ENCODE measurements at regions not wholly inside any gene's neighbourhood (a gene's known extent, or its start where the extent isn't known, plus 50 kb on each side); places are given as distances from the start of the nearest gene placed in this dataset.
"Not testable (repeated sequence)": the region's sequence is repeated elsewhere in the genome, so short reads cannot be mapped to it uniquely, and the experiment has no call there.

DNA sequence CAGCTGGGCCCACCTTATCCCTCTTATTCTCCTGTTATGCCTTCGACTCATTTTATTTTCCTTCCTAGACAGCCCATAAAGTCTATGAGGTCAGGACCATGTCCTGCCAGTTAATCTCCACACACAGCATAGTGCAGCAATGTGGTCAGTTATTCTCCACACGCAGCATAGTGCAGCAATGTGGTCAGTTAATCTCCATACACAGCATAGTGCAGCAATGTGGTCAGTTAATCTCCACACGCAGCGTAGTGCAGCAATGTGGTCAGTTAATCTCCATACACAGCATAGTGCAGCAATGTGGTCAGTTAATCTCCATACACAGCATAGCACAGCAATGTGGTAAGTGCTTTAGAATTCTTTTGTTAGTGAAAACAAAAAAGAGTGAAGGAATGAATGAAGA is 77.8 kb downstream of the TEX36 start:
- DNase-seq = no peak

- DNase-seq = no peak
Measured at GRCh38 chr10:125602825-125603224, 80.1 kb downstream of the TEX36 start.

DNA sequence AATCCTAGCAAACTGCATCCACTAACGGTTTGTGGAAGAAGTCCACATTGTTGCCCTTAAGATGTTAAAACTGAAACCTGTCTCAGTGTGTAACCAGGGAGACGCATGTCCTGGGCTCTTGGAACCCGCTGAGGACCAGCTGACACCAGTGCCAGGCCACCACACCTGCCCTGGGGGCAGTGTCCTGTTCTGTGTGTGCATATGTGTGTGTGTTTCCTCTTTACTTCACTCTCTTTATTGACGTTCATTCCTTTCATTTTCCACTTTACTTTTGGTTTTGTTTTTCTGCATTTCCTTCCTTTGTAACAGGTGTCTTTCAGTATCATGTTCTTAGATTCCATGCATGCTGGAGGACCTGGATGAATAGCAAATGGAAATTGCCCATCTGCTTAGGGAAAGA is 83.8 kb downstream of the TEX36 start:
- DNase-seq = no peak

DNA sequence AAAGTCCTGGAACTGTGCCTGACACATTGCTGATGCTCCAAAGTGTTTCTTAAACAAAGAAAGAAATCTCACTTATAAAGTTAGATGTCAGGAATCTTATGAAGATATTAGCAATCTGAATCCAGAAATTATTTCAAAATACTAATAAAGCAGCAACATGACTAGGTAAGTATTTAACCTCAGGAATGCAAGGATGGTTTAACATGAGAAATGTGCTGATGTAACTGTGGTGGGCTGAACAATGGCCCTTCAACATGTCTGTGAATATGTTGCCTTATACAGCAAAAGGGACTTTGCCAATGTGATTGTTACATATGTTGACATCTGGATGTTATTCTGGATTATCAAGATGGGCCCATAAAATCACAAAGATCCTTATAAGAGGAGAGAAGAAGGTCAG is 87.1 kb downstream of the TEX36 start:
- DNase-seq = no peak

DNA sequence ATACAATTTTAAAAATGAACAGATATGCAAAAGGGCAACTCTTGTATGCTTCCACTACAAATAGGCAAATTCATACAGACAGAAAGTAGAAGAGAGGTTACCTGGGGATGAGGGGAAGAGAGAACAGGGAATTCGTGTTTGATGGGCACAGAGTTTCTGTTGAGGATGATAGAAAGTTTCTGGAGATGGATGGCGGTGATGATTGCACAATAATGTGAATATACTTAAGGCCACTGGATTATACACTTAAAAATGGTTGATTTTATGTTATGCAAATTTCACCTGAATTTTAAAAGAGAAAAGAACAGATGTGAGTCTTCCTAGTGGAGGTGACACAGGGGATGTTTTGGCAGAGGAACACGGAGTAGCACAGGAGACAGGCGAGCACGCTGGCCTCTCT is 89.3 kb downstream of the TEX36 start:
- DNase-seq = no peak

- DNase-seq = no peak
Measured at GRCh38 chr10:125592897-125593296, 90.1 kb downstream of the TEX36 start.

DNA sequence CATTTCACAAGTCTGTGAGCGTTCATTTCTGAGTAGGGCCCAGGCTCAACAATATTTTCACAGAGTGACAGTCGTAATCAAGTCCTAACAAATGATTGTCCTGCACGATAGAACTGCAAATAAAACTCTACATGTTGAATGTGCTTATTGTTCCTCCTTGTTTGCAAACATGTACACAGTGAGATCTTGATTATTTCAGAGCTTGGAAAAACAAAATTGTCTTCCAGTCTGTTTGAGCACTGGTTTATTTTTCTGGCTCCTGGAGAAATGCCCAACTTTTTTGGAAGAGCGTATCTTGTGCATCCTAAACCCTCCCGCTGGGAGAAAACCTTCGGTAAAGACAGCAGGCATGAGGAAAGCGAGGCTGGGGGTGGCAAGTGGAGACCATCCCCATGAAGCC is 91.1 kb downstream of the TEX36 start:
- no peak for DNase-seq

DNA sequence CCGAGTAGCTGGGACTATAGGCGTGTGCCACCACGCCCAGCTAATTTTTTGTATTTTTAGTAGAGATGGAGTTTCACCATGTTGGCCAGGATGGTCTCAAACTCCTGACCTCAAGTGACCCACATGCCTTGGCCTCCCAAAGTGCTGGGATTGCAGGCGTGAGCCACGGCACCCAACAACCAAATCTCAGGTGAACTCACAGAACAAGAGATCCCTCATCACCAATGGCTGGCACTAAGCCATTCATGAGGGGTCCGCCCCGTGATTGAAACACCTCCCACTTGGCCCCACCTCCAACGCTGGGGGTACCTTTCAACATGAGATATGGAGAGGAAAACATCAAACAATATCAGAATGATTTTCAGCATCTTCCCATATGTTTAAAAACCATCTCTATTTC is 94.2 kb downstream of the TEX36 start:
- not testable (repeated sequence) for DNase-seq

DNA sequence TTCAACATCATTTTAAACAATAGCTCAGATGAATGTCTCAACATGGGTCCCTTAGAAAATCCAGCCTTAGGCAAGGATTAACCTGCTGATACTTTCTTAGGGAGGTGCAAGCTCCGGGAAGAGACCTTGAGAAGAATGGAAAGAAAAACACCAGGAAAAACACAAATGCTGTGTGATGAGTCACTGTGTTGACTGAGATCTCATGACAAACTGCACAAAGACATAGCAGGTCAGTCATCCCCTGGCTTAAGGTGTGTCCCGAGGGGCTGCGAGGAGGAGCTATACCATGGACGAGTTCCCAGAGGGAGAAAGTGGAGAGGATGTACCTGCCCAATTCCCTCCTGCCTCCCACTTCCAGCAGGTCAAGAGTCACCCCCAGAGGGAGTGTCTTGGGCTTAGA is 98.0 kb downstream of the TEX36 start:
- DNase-seq = no peak

- no peak for DNase-seq
Measured at GRCh38 chr10:125578658-125579315, 104.2 kb downstream of the TEX36 start.

GRCh38 chr10:125575843-125576242 is 107.1 kb downstream of the TEX36 start:
- DNase-seq = no peak

- no peak for DNase-seq
Measured at GRCh38 chr10:125568156-125568555, 114.8 kb downstream of the TEX36 start.

GRCh38 chr10:125567529-125567928 is 115.4 kb downstream of the TEX36 start:
- no peak for DNase-seq

DNA sequence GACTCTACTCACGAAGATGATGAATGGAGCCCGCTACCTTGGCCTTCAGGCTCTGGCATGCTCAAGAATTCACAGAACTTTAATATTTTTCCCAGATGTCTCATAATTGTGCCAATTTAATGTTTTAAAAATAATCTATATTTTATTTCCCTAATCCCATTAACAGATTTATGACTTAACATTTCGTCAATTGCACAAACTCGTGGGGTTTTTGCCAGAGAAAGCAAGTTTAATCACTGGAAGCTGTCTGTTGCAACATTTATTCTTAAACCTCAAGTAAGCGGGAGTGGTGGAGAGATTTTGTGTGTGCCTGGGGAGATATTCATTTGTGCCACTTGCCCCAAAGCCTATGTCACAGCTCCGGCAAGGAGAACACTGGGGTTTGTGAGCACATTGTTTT is 117.9 kb downstream of the TEX36 start:
- no peak for DNase-seq

DNA sequence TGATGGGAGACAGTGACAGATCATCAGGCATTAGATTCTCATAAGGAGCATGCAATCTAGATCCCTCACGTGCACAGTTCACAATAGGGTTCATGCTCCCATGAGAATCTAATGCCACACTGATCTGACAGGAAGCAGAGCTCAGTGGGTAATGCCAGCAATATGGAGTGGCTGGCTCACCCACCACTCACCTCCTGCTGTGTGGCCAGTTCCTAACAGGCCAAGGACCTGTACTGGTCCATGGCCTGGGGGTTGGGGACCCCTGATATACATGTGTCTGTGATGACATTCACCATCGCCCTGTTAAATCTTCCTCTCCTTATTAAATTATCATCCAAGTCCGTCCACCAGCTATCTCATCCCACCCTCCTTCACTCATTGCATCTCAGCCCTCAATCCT is 118.4 kb downstream of the TEX36 start:
- no peak for DNase-seq

DNA sequence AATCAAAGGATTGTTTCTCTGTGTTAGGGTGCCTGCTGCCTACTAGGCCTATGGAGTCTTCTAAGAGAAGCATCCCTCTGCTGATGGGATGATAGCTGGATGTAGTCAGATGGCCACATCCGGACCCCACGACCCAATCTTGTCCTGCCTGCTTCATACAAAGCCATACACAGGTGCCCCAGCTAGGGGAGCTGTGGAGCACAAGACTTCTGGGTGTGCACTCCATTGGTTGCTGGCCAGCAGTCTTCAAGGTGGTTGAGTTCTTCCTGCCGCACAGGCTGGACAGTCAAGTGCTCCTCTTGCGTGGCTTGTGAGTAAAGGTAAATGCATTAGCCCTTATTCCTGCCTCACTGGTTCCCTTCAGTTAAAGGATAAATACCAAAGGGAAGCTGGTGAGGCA is 120.2 kb downstream of the TEX36 start:
- no peak for DNase-seq

DNA sequence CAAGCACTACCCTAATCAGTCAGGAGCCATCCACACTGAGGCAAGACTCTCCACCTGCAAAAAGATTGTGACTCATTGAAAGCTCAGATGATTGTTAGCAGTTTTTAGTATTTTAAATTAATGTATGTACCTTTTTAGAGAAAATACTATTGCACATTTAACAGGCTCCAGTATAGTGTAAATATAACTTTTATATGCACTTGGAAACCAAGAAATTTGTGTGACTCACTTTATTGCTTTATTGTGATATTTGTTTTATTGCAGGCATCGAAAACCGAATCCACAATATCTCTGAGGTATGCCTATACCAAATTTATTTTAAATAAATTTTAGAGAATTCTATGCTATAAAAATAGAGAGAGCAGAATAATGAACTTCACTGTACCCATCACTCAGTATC is 122.0 kb downstream of the TEX36 start:
- DNase-seq = no peak

DNA sequence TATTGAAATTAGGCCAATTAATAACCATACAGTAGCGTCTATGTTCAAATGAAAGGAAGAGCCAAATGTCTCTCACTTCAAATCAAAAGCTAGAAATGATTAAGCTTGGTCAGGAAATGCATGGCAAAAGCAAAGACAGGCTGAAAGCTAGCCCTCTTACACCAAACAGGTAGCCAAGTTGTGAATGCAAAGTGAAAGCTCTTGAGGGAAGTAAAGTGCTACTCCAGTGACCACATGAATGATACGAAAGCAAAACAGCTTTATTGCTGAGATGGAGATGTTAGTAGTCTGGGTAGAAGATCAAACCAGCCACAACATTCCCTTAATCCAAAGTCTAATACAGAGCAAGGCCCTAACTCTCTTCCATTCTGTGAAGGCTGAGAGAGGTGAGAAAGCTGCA is 123.8 kb downstream of the TEX36 start:
- DNase-seq = no peak

GRCh38 chr10:125557801-125558505 is 125.0 kb downstream of the TEX36 start:
- no peak for DNase-seq

- DNase-seq = no peak
Measured at GRCh38 chr10:125557311-125557710, 125.7 kb downstream of the TEX36 start.

- no peak for DNase-seq
Measured at GRCh38 chr10:125556882-125557281, 126.1 kb downstream of the TEX36 start.

DNA sequence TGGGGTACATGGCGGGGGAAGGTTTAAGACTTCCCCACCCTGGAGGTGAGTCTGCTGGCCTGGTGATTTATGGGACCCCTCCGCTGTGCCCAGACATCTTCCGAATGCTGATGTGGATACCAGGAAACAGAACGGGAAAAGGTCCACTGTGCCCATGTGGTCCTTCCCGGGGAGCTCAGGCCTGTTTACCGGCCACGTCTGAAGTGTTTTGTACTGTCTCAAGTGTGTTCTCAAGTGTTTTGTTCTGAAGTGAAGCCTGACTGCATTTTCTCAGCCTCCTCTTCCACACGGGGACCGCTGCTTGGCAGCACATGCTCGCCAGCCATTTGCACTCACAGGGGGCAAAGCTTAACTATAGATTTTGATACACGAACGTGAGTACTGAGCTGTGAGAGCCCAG is 127.2 kb downstream of the TEX36 start:
- no peak for DNase-seq

GRCh38 chr10:125555267-125555666 is 127.7 kb downstream of the TEX36 start:
- DNase-seq = no peak

DNA sequence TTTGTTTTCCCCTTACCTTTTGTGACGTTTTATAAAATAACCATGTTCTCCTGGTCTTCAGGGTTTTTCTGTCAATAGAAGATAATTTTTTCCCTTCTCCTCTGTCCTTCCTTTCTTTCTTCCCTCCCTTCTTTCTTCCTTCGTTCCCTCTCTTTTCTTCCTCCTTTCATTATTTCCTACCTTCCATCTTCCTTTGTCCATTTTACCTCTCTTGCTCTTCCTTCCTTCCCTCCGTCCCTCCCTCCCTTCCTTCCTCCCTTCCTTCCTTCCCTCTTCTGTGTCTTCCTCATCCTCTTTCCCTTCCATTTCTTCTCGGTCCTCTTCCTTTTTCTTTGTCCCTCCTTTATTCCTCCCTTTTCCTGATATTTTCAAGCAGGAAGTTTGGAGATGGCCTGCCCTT is 128.2 kb downstream of the TEX36 start:
- no peak for DNase-seq
